ENCODE measurements at regions not wholly inside any gene's neighbourhood (a gene's known extent, or its start where the extent isn't known, plus 50 kb on each side); places are given as distances from the start of the nearest gene placed in this dataset.

DNA sequence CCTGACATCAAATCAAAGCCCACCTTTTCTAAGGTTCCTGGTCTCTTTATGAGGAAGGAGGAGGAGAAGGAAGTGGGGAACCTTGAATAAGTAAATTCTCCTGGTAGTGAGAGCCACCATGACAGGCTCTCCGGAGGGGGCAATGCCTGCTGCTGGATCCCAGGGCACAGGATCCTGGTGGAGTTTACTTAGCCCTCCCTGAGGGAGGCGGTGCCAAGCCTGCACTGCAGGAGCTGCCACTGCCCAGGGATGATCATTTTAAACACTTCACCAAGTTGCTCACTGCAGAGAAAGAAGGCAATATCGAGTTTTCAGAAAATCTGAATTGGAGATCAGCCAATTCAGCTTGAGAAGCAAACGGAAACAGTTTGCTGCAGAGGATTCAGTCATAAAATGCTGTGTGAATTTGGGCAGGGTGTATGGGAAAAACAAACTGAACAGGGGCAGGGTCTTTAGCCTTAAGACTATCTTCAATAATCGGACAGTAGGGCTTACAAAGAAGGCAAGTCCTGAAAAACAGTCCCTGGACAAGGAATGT lies 200.7 kb downstream of the RAD51AP2 start (continued):
- TF ChIP-seq, protein P1, sequence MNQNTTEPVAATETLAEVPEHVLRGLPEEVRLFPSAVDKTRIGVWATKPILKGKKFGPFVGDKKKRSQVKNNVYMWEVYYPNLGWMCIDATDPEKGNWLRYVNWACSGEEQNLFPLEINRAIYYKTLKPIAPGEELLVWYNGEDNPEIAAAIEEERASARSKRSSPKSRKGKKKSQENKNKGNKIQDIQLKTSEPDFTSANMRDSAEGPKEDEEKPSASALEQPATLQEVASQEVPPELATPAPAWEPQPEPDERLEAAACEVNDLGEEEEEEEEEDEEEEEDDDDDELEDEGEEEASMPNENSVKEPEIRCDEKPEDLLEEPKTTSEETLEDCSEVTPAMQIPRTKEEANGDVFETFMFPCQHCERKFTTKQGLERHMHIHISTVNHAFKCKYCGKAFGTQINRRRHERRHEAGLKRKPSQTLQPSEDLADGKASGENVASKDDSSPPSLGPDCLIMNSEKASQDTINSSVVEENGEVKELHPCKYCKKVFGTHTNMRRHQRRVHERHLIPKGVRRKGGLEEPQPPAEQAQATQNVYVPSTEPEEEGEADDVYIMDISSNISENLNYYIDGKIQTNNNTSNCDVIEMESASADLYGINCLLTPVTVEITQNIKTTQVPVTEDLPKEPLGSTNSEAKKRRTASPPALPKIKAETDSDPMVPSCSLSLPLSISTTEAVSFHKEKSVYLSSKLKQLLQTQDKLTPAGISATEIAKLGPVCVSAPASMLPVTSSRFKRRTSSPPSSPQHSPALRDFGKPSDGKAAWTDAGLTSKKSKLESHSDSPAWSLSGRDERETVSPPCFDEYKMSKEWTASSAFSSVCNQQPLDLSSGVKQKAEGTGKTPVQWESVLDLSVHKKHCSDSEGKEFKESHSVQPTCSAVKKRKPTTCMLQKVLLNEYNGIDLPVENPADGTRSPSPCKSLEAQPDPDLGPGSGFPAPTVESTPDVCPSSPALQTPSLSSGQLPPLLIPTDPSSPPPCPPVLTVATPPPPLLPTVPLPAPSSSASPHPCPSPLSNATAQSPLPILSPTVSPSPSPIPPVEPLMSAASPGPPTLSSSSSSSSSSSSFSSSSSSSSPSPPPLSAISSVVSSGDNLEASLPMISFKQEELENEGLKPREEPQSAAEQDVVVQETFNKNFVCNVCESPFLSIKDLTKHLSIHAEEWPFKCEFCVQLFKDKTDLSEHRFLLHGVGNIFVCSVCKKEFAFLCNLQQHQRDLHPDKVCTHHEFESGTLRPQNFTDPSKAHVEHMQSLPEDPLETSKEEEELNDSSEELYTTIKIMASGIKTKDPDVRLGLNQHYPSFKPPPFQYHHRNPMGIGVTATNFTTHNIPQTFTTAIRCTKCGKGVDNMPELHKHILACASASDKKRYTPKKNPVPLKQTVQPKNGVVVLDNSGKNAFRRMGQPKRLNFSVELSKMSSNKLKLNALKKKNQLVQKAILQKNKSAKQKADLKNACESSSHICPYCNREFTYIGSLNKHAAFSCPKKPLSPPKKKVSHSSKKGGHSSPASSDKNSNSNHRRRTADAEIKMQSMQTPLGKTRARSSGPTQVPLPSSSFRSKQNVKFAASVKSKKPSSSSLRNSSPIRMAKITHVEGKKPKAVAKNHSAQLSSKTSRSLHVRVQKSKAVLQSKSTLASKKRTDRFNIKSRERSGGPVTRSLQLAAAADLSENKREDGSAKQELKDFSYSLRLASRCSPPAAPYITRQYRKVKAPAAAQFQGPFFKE (tag by site-specific recombination; IDR thresholded peaks at IDR 0.05; ENCODE audit: borderline replicate concordance) = no peak
- TF ChIP-seq MYNN (tag by site-specific recombination; IDR thresholded peaks at IDR 0.05; ENCODE audit: borderline replicate concordance) = no peak

DNA sequence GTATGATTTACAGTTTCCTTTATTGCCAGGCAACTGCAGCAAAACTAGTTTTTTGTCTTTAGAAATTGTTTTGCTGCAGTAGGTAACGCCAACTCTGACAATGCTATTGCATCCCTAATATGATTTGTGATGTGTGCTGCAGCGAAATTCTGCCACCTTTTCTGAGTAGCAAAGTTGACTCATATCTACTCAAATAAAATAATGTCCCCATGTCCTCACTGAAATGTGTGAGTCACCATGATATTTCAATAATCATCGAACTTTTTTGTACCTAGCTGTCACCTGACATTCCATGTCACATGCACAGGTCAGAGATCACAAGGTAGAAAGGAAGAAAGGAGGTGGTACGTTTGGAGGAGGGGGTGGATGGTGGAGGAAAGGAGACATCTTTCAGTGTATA lies 205.0 kb downstream of the RAD51AP2 start:
- H3K27ac ChIP-seq (ENCODE audit: extremely low read depth, low read depth, low read length) = no peak overlapping the region
- H3K4me3 ChIP-seq (ENCODE audit: low read depth, low read length) = no peak overlapping the region
- ChIA-PET POLR2A (no interaction called here), CTCF (no interaction called here)
- H3K9me3 ChIP-seq (ENCODE audit: control insufficient read depth, insufficient read depth, low read depth, low read length) = no peaks in the 10 kb centered on the region
- H3K4me1 ChIP-seq (ENCODE audit: control insufficient read depth, insufficient read depth, low read length) = no peaks in the 10 kb centered on the region; the same call in 1 of the 2 replicates
- no peaks in the 10 kb centered on the region for H3K36me3 ChIP-seq (ENCODE audit: control insufficient read depth in 2 of 2, insufficient read depth in 1 of 2, low read length in 2 of 2)
- TF ChIP-seq ZNF239 (tag by site-specific recombination; IDR thresholded peaks at IDR 0.05) (no peak), ZNF544 (tag by site-specific recombination; IDR thresholded peaks at IDR 0.05) (no peak), ZNF155 (tag by site-specific recombination; IDR thresholded peaks at IDR 0.05) (no peak), ZBTB7A (tag by site-specific recombination; IDR thresholded peaks at IDR 0.05; ENCODE audit: low read depth) (no peak), MZF1 (tag by site-specific recombination; IDR thresholded peaks at IDR 0.05; ENCODE audit: borderline replicate concordance) (no peak), ZNF747 (tag by site-specific recombination; IDR thresholded peaks at IDR 0.05) (no peak), ZNF274 (IDR thresholded peaks at IDR 0.05; ENCODE audit: low read length) (no peak), ZNF274 (tag by site-specific recombination; IDR thresholded peaks at IDR 0.05; ENCODE audit: borderline replicate concordance) (no peak), ZNF121 (tag by site-specific recombination; IDR thresholded peaks at IDR 0.05) (no peak), SETDB1 (IDR thresholded peaks at IDR 0.05; ENCODE audit: insufficient read length, low read length) (no peak), ZNF324 (tag by site-specific recombination; IDR thresholded peaks at IDR 0.05) (no peak), ZNF596 (tag by site-specific recombination; IDR thresholded peaks at IDR 0.05) (no peak)
- TF ChIP-seq, protein P2, sequence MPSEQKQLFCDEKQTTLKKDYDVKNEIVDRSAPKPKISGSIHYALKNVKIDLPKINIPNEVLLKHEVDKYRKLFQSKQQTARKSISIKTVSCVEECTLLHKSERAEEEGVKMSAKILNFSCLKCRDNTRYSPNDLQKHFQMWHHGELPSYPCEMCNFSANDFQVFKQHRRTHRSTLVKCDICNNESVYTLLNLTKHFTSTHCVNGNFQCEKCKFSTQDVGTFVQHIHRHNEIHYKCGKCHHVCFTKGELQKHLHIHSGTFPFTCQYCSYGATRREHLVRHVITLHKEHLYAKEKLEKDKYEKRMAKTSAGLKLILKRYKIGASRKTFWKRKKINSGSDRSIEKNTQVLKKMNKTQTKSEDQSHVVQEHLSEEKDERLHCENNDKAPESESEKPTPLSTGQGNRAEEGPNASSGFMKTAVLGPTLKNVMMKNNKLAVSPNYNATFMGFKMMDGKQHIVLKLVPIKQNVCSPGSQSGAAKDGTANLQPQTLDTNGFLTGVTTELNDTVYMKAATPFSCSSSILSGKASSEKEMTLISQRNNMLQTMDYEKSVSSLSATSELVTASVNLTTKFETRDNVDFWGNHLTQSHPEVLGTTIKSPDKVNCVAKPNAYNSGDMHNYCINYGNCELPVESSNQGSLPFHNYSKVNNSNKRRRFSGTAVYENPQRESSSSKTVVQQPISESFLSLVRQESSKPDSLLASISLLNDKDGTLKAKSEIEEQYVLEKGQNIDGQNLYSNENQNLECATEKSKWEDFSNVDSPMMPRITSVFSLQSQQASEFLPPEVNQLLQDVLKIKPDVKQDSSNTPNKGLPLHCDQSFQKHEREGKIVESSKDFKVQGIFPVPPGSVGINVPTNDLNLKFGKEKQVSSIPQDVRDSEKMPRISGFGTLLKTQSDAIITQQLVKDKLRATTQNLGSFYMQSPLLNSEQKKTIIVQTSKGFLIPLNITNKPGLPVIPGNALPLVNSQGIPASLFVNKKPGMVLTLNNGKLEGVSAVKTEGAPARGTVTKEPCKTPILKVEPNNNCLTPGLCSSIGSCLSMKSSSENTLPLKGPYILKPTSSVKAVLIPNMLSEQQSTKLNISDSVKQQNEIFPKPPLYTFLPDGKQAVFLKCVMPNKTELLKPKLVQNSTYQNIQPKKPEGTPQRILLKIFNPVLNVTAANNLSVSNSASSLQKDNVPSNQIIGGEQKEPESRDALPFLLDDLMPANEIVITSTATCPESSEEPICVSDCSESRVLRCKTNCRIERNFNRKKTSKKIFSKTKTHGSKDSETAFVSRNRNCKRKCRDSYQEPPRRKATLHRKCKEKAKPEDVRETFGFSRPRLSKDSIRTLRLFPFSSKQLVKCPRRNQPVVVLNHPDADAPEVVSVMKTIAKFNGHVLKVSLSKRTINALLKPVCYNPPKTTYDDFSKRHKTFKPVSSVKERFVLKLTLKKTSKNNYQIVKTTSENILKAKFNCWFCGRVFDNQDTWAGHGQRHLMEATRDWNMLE (tag by site-specific recombination; conservative IDR thresholded peaks at IDR 0.05; ENCODE audit: low read depth) = no peak
- TF ChIP-seq, protein P3, sequence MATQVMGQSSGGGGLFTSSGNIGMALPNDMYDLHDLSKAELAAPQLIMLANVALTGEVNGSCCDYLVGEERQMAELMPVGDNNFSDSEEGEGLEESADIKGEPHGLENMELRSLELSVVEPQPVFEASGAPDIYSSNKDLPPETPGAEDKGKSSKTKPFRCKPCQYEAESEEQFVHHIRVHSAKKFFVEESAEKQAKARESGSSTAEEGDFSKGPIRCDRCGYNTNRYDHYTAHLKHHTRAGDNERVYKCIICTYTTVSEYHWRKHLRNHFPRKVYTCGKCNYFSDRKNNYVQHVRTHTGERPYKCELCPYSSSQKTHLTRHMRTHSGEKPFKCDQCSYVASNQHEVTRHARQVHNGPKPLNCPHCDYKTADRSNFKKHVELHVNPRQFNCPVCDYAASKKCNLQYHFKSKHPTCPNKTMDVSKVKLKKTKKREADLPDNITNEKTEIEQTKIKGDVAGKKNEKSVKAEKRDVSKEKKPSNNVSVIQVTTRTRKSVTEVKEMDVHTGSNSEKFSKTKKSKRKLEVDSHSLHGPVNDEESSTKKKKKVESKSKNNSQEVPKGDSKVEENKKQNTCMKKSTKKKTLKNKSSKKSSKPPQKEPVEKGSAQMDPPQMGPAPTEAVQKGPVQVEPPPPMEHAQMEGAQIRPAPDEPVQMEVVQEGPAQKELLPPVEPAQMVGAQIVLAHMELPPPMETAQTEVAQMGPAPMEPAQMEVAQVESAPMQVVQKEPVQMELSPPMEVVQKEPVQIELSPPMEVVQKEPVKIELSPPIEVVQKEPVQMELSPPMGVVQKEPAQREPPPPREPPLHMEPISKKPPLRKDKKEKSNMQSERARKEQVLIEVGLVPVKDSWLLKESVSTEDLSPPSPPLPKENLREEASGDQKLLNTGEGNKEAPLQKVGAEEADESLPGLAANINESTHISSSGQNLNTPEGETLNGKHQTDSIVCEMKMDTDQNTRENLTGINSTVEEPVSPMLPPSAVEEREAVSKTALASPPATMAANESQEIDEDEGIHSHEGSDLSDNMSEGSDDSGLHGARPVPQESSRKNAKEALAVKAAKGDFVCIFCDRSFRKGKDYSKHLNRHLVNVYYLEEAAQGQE (tag by site-specific recombination; IDR thresholded peaks at IDR 0.05) = no peak
- TF ChIP-seq, protein P4, sequence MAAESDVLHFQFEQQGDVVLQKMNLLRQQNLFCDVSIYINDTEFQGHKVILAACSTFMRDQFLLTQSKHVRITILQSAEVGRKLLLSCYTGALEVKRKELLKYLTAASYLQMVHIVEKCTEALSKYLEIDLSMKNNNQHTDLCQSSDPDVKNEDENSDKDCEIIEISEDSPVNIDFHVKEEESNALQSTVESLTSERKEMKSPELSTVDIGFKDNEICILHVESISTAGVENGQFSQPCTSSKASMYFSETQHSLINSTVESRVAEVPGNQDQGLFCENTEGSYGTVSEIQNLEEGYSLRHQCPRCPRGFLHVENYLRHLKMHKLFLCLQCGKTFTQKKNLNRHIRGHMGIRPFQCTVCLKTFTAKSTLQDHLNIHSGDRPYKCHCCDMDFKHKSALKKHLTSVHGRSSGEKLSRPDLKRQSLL (tag by site-specific recombination; IDR thresholded peaks at IDR 0.05) = no peak
- TF ChIP-seq, protein P5, sequence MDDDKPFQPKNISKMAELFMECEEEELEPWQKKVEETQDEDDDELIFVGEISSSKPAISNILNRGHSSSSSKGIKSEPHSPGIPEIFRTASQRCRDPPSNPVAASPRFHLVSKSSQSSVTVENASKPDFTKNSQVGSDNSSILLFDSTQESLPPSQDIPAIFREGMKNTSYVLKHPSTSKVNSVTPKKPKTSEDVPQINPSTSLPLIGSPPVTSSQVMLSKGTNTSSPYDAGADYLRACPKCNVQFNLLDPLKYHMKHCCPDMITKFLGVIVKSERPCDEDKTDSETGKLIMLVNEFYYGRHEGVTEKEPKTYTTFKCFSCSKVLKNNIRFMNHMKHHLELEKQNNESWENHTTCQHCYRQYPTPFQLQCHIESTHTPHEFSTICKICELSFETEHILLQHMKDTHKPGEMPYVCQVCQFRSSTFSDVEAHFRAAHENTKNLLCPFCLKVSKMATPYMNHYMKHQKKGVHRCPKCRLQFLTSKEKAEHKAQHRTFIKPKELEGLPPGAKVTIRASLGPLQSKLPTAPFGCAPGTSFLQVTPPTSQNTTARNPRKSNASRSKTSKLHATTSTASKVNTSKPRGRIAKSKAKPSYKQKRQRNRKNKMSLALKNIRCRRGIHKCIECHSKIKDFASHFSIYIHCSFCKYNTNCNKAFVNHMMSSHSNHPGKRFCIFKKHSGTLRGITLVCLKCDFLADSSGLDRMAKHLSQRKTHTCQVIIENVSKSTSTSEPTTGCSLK (tag by site-specific recombination; IDR thresholded peaks at IDR 0.05) = no peak
